KBM-7 (cell line): ENCODE measurements at regions not wholly inside any gene's neighbourhood (a gene's known extent, or its start where the extent isn't known, plus 50 kb on each side); places are given as distances from the start of the nearest gene placed in this dataset.
"Not testable (repeated sequence)": the region's sequence is repeated elsewhere in the genome, so short reads cannot be mapped to it uniquely, and the experiment has no call there.

Source experiments
- DNase-seq: peaks from one replicate; pipeline ENCODE4 v3.0.0-alpha.2; 2015
- in situ Hi-C: fragments of 300-500 bp; cut with MboI; formaldehyde crosslinking; loops from 2 replicates; pipeline ENCODE4 v1.14.3; 2020; ENCODE audit warnings: low sequenced_read_pairs, low pct_unique_long_range_greater_than_20kb, mixed read lengths

DNA sequence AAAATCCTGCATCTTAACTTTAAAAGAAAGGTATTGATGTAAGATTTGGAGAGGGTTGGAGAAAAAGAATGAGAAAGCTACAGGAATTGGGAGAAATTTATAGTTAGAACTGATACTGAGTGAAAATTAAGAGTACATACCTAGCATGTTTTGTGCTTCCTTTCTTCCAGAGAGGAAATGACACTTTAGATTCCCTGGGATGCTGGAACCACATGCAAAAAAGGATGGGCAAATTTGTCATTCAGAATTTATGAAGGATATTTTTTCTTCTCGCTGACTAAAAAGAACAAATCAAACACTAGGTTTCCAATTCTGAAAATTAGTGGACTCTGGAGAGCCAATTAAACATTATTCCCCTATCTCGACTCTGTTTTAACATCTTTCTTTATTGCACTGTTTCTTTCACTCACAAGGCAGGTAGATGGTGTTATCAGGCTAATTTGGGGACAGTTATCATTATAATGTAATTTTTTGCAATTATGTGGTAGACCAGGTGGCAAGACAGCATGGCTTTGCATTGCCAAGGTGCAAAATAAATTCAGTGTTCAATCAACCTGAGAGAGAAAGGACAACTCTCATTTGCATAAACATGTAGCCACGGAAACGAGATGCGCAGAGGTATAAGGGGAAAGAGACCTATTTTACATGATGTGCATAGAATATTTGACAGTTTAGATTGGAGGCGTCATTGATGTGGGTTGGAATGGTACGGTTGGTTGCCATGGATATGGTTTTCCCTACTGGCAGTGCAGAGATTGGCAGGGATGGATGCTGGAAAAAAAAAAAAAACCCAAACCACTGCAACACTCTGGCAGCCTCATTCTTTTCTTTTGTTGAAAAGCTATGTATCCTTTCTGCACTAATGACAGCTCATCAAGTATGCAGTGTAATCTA lies 320.4 kb upstream of the CCNH start:
- in situ Hi-C loops, result no loop called here
- no peak for DNase-seq

DNA sequence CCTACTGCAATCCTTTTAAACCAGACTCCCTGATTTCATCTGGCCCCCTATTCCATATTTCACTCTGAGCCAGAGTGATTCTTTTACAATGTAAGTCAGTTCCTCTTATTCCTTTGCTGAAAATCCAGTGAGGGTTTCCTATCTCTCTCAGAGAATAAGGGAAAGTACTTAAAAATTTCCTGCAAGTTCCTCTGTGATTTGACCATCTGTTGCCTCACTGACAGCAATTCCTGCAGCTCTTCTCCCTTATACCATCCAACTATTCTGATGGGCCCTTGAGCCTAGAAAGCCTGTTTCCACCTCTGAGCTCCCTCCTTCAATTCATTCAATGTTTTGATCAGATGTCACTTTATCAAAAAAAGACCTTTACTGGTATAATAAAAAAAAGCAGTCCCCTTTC lies 317.1 kb upstream of the CCNH start:
- DNase-seq, result no peak
- in situ Hi-C loops, result no loop called here

GRCh38 chr5:87722286-87722685 lies 309.6 kb upstream of the CCNH start:
- in situ Hi-C loops, result no loop called here

DNA sequence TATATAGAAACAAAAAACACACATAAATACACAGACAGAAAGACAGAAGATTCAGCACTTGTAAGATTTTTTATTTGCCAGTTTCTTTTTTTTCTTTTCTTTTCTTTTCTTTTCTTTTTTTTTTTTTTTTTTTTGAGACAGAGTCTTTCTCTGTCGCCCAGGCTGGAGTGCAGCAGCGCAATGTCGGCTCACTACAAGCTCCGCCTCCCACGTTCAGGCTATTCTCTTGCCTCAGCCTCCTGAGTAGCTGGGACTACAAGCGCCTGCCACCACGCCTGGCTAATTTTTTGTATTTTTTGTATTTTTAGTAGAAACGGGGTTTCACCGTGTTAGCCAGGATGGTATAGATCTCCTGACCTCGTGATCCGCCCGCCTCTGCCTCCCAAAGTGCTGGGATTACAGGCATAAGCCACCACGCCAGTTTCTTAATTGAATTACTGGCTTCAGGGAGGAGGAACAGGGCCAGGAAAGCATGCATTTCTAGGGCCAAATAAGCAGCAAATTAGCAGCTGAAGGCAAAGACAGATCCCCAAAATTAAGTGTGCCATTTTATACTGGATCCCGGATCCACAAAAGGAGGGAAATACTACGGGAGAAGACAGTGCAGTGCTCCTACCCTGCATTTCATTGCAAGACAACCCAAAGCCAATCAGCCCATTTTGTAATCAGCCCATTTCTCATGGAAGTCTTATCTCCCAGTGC lies 305.6 kb upstream of the CCNH start:
- in situ Hi-C loops, DNase-seq: not testable (repeated sequence)

More at GRCh38 chr5:87722286-87722685, 309.6 kb upstream of the CCNH start:
- DNase-seq, result no peak

DNA sequence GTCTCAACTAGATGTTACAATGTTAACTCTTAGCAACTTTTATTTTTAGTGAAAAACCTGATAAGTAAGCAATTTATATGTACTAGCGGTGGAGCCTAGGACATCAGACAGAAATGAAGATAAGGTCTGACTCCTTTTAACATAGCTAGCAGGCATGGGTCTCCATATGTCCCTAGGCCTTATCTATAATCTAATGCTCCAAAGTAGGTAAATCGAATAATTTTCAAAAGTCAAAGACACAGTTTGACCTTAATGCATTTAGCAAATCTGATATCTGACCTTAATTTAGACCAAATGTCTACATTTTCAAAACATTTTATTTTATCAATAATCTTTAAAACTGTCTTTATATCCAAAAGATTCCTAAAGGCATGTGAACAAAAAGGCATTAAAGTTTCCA lies 305.0 kb upstream of the CCNH start:
- no peak for DNase-seq
- in situ Hi-C loops, result no loop called here

DNA sequence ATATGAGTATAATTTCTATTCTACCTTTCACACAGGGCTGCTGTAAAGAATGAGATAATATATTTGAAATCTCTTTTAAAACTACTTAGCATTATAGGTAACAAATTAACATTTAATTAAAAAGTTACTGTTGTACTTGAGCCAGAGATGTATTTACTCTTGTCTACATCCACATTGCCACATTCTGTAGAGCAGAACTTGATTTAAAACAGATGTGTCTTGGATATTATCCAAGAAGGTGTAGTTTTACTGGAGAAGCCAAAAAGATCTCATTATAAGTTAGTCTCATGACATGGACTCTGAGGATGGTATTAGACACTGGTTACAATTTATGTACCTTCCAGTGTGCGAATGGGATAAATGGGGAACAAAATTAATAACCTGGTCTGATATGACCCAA lies 293.1 kb upstream of the CCNH start:
- in situ Hi-C loops, result no loop called here
- DNase-seq, result no peak

DNA sequence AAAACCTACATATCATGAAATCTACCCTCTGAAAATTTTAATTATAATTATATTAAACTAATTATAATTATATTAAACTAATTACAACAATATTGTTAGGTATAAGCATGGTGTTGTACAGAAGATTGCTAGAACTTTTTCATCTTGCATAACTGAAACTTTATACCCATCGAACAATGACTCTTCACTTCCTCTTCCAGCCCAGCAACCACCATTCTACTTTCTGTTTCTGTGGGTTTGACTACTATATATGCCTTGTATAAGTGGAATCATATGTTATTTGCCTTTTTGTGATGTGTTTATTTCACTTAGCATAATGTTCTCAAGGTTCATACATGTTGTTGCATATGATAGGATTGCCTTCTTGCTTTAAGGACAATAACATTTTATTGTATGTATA lies 274.2 kb upstream of the CCNH start:
- no peak for DNase-seq
- in situ Hi-C loops, result no loop called here

GRCh38 chr5:87686018-87686417 lies 273.3 kb upstream of the CCNH start:
- in situ Hi-C loops, result no loop called here
- no peak for DNase-seq

- no peak for DNase-seq
- in situ Hi-C loops, result no loop called here
These were observed 261.5 kb upstream of the CCNH start for GRCh38 chr5:87674235-87674634.

- DNase-seq, result no peak
- in situ Hi-C loops, result no loop called here
These were observed 258.4 kb upstream of the CCNH start for GRCh38 chr5:87671146-87671545.

- DNase-seq, result no peak
- in situ Hi-C loops, result no loop called here
These were observed 252.4 kb upstream of the CCNH start for GRCh38 chr5:87665166-87665565.

DNA sequence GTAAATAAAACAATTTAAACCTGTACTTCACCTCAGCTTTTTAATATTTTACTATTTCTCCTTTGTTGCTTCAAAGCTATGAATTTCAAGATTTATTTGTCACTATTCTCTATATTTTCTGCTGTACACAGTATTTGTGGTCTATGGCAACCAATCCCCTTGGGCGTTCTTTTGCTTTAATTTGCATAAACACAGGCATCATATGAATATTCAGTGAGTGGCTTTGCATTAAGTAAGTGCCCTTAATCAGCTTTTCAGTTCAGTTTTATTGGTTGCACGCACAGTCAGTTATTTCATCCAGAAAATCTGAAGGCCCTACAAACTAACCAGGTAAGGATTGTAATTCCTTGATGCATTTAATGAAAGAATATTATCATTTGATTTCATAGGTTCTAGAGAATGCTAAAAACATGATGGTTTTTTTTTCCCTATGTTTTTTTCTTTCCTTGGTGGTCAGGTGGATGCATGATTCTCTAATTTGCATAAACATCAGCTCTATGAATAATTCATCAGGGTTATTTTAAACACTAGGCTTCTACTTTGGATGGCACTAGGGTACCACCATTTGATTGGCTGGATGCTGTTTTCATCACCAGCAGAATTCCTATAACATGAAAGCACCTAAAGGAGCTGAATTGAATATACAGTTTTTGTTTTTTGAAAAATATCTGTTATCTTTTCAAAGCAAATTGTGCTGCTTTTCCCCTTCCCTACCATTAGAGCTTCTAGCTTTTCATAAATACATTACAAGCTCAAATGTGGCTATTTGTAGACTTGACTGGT lies 249.2 kb upstream of the CCNH start:
- DNase-seq, result no peak
- in situ Hi-C loops, result no loop called here

GRCh38 chr5:87653242-87653641 lies 240.5 kb upstream of the CCNH start:
- no peak for DNase-seq
- in situ Hi-C loops, result no loop called here

- in situ Hi-C loops, result no loop called here
- DNase-seq, result no peak
These were observed 237.6 kb upstream of the CCNH start for GRCh38 chr5:87650284-87650683.

DNA sequence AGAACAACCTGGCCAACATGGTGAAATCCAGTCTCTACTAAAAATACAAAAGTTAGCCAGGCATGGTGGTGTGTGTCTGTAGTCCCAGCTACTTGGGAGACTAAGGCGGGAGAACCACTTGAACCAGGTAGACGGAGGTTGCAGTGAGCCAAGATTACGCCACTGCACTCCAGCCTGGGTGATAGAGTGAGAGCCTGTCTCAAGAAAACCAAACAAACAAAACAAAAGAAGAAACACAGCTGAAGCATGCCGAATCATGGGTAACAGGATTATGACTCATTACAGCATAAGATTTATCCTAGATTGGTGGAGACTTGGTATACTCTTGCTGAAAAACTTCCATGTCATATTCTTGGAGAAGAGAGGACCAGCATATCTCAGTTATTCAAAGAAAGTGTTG lies 236.7 kb upstream of the CCNH start:
- in situ Hi-C loops, result no loop called here
- DNase-seq, result no peak

DNA sequence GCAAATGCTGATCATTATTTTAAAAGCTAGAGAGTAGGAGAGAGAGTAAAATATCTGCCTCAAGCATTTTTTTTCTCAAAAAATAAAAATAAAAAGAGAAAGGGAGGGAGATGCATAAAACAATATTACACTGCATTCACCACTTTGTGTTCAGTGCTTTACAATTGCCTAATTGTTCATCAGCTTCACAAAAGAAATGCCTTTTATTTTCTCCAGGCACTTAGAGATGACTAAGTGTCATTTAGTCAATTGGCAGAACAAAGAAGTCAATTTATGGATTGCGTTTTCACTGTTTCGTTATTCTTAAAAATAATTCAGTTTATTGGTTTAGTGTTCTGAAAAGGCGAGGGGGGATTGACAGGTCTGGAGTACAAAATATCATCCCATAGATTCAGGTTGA lies 232.5 kb upstream of the CCNH start:
- in situ Hi-C loops, result no loop called here
- DNase-seq, result no peak

- in situ Hi-C loops, result no loop called here
- no peak for DNase-seq
These were observed 228.2 kb upstream of the CCNH start for GRCh38 chr5:87640902-87641301.

GRCh38 chr5:87627363-87627762 lies 214.6 kb upstream of the CCNH start:
- no peak for DNase-seq
- in situ Hi-C loops, result no loop called here

DNA sequence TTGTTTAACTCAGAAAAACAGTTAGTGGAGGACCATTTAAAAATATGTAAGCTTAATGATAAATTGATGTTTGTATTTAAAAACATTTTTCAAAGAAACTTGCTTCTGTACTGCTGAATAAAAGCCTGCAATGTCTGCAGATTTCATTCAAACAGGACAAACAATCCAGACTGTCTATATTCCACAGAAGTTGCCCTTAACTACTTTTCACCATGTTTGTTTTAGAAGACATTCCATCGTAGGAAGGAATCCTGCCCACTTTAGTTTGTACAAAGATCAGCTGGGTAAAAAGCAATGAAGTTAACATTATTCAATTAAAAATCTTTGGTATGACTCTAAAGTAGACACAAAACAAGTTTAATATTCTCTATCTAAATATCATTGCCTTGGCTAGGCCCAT lies 195.7 kb upstream of the CCNH start:
- in situ Hi-C loops, result no loop called here
- no peak for DNase-seq

DNA sequence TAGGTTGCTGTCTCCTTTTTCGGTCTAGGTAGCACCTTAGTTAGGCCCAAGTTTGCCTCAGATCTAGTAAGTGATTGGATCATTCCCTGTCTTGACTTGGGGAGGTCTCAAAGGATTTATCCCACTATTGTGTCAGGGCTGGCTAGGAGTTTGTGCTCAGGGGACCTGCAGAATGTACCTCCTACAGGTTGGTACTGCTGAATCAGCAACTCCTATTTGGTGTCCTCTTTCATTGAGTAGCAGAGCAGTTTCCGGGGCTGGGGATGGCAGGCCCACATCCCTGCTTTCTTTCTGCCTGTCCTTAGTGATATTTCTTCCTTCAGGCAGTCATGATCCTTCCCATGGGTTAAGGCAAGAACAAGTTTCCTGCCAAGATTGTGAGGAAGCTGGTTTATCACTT lies 192.9 kb upstream of the CCNH start:
- in situ Hi-C loops, result no loop called here
- no peak for DNase-seq
